ENCODE measurements at regions not wholly inside any gene's neighbourhood (a gene's known extent, or its start where the extent isn't known, plus 50 kb on each side); places are given as distances from the start of the nearest gene placed in this dataset.

- POLR2A ChIA-PET, result no interaction called here
- CTCF ChIA-PET, result interaction anchor here (1.1 kb wide), 1 partner anchor 10 kb away, joined by 3 read pairs; no protein-coding TSS in a partner anchor
These were observed 52.8 kb upstream of the FHL2 start for GRCh38 chr2:105451571-105452166.

GRCh38 chr2:105450471-105450870, 51.6 kb upstream of the FHL2 start:
- POLR2A ChIA-PET, result no interaction called here
- no peak for DNase-seq (ENCODE audit: extremely low spot score)
- TF ChIP-seq CTCF (IDR thresholded peaks at IDR 0.05; ENCODE audit: control extremely low read depth, extremely low read depth, low read depth, missing control alignments), result no peak
- CTCF ChIA-PET, result no interaction called here

More at GRCh38 chr2:105451571-105452166, 52.8 kb upstream of the FHL2 start:
- no peak for TF ChIP-seq CTCF (IDR thresholded peaks at IDR 0.05; ENCODE audit: control extremely low read depth, extremely low read depth, low read depth, missing control alignments)
- DNase-seq (ENCODE audit: extremely low spot score), result no peak

- no peak for TF ChIP-seq CTCF (IDR thresholded peaks at IDR 0.05; ENCODE audit: control extremely low read depth, extremely low read depth, low read depth, missing control alignments)
- POLR2A ChIA-PET, result no interaction called here
- CTCF ChIA-PET, result no interaction called here
- no peak for DNase-seq (ENCODE audit: extremely low spot score)
These were observed 50.2 kb upstream of the FHL2 start for GRCh38 chr2:105449076-105449475.

Data from GM10248 (cell line).